Psoas muscle (tissue), 7 donors: ENCODE measurements at regions not wholly inside any gene's neighbourhood (a gene's known extent, or its start where the extent isn't known, plus 50 kb on each side); places are given as distances from the start of the nearest gene placed in this dataset.

Experiments
- ATAC-seq, 4 donors: fragments of 200-7000 bp; cut with Tn5 transposase; one replicate each; pipeline ENCODE4 v1.9.1; 2020; ENCODE audit warnings: moderate library complexity in 3 of 4, mild to moderate bottlenecking in 2 of 4
- DNase-seq, 2 donors: peaks; one replicate each; pipeline ENCODE4 v3.0.0-alpha.2; 2020
- H3K27ac ChIP-seq: fragments of 200-600 bp; one replicate; pipeline ENCODE4 v1.8.0; 2022
- H3K27me3 ChIP-seq, 3 donors: fragments of 200-600 bp in 1 of 3; one replicate each; pipeline versions ENCODE4 v1.6.1 to v1.8.0; 2013 to 2022; ENCODE audit warnings: low read length in 2 of 3, mild to moderate bottlenecking in 2 of 3, moderate library complexity in 1 of 3; ENCODE audit not compliant: insufficient read depth in 3 of 3
- H3K36me3 ChIP-seq, 2 donors: fragments of 200-600 bp in 1 of 2; one replicate each; pipeline versions ENCODE4 v1.6.1 to v1.8.0; 2013 to 2022; ENCODE audit warnings: low read depth in 1 of 2, mild to moderate bottlenecking in 1 of 2, moderate library complexity in 1 of 2; ENCODE audit not compliant: insufficient read depth in 1 of 2
- H3K4me1 ChIP-seq: fragments of 200-600 bp; one replicate; pipeline ENCODE4 v1.8.0; 2022
- H3K4me3 ChIP-seq: fragments of 200-600 bp; one replicate; pipeline ENCODE4 v1.8.0; 2022; ENCODE audit warnings: mild to moderate bottlenecking
- H3K9me3 ChIP-seq: fragments of 200-600 bp; one replicate; pipeline ENCODE4 v1.8.0; 2022
- WGBS, 3 donors: extraction: QIAGEN DNeasy Blood & Tissue Kit; methylation state at CpG; one replicate each; pipeline versions ENCODE4 v1.1.6 to v1.1.7; 2013; 5-methylcytosine and 5-hydroxymethylcytosine counted together
- intact Hi-C, 2 donors: fragments of 100-400 bp; cut with DNase I; formaldehyde crosslinking; loops; one replicate each; pipeline versions ENCODE4 v1.11.0 to v1.14.2; 2022
- TF ChIP-seq, protein P1 (sequence below): fragments of 200-600 bp; IDR thresholded peaks from one replicate; pipeline ENCODE4 v1.8.0; 2022; ENCODE audit warnings: antibody characterized with exemption
- donor health status: healthy with polysubstance abuse.
- donor health status: DM: no; HTN: no; CAD: no; lungs with moderate emphysema.
- donor health status: Bipolar disorder and iron deficiency.
- donor health status: healthy.
- donor health status: DM: yes; HTN: yes; CAD: no.
- donor health status: DM: no; HTN: no; CAD: no.
- donor health status: DM: yes; HTN: yes; CAD: no.

DNA sequence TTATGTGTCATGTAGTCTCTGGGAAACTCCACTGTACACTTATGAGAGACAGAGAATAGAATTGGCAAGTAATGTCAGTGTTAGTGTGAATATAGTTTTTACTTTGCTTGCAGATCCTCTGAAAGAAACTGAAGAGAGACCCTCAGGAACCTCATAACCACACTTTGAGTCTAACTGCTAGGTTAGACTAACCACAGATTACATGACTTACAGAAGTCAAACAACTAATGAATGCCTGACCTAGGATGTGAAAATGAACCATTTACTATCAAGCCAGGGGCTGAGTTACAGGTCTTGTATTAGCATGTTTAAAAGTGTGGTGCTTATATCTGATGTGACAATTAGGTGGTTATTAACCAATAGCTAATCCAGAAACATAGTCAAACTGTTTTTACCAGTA is 280.4 kb upstream of the LRATD1 start:
- Histone ChIP-seq H3K4me1 (no peaks in the 10 kb centered on the region), H3K36me3 (no peaks in the 10 kb centered on the region), H3K4me3 (no peak overlapping the region), H3K27ac (no peak overlapping the region), H3K27me3 (no peaks in the 10 kb centered on the region), H3K9me3 (no peaks in the 10 kb centered on the region)
- intact Hi-C loops, result no loop called here
- DNase-seq, result no peak
- TF ChIP-seq, protein P1, sequence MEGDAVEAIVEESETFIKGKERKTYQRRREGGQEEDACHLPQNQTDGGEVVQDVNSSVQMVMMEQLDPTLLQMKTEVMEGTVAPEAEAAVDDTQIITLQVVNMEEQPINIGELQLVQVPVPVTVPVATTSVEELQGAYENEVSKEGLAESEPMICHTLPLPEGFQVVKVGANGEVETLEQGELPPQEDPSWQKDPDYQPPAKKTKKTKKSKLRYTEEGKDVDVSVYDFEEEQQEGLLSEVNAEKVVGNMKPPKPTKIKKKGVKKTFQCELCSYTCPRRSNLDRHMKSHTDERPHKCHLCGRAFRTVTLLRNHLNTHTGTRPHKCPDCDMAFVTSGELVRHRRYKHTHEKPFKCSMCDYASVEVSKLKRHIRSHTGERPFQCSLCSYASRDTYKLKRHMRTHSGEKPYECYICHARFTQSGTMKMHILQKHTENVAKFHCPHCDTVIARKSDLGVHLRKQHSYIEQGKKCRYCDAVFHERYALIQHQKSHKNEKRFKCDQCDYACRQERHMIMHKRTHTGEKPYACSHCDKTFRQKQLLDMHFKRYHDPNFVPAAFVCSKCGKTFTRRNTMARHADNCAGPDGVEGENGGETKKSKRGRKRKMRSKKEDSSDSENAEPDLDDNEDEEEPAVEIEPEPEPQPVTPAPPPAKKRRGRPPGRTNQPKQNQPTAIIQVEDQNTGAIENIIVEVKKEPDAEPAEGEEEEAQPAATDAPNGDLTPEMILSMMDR, result no peak
- ATAC-seq, result no peak

DNA sequence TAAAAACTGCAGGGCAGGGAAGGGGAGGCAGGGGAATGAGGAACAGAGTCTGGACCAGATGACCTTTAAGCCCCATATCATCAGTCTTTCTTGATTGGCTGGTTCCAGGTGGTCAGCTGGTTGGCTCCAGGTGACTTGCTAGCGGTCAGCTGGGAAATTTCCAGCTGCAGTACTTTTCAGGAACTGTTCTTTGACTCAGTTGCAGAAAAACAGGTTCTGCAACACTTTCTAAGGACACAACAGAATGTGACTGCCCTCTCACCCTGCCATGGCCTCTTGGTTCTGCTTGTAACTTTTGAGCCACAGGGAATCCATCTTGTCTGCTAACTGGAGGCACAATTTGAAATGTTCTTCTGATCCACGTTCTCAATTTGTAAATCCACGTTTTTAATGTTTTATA is 278.3 kb upstream of the LRATD1 start:
- WGBS, 3 donors, result 74 to 87% (median 83%) methylated on average over 3 of the region's 3 CpGs
- ATAC-seq (no peak), DNase-seq (no peak)
- Histone ChIP-seq H3K4me3 (no peak overlapping the region), H3K4me1 (no peaks in the 10 kb centered on the region), H3K9me3 (no peaks in the 10 kb centered on the region), H3K27ac (no peak overlapping the region), H3K36me3 (no peaks in the 10 kb centered on the region), H3K27me3 (no peaks in the 10 kb centered on the region)
- TF ChIP-seq, protein P1, result no peak
- intact Hi-C loops, result no loop called here

DNA sequence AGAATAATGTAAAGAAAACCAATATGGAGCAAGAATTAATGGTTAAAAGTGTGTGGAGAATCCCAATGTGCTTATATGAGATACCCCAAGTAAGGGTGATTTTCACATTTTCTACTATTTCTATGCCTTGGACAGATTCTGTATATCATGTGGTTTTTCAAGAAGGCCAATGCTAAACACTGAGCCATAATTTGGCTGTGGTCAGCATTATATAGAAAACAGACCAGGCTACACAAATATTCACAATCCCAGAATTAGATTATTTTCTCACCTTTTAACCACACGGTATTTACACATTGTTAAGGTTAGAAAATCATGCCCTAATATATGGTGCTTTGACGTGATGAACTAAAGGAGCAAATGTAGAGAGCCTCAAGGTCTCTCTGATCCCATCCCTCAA is 277.4 kb upstream of the LRATD1 start:
- WGBS, 3 donors, result 76 to 89% (median 82%) methylated on average over 2 of the region's 2 CpGs
- no peak for DNase-seq
- Histone ChIP-seq H3K27me3 (no peaks in the 10 kb centered on the region), H3K27ac (no peak overlapping the region), H3K4me3 (no peak overlapping the region), H3K9me3 (no peaks in the 10 kb centered on the region), H3K4me1 (no peaks in the 10 kb centered on the region), H3K36me3 (no peaks in the 10 kb centered on the region)
- TF ChIP-seq, protein P1, result no peak
- intact Hi-C loops, result no loop called here
- no peak for ATAC-seq

DNA sequence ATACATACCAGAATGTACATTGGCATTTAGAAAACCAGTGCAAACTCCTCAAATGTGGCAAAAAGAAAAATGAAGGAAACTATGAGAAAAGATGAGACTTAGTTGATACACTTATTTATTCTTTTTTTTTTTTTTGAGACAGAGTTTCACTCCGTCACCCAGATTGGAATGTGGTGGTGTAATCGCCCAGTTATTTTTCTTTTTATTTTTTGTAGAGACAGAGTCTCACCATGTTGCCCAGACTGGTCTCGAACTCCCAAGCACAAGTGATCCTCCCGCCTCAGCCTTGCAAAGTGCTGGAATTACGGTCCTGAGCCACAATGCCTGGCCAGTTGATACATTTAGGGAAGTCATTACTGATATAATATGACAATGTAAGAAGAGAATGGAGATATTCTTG is 274.2 kb upstream of the LRATD1 start:
- Histone ChIP-seq H3K27ac (no peak overlapping the region), H3K9me3 (no peaks in the 10 kb centered on the region), H3K36me3 (no peaks in the 10 kb centered on the region), H3K4me3 (no peak overlapping the region), H3K4me1 (no peaks in the 10 kb centered on the region), H3K27me3 (no peaks in the 10 kb centered on the region)
- ATAC-seq (no peak), DNase-seq (no peak)
- 52 to 69% (median 61%) methylated on average over 5 of the region's 5 CpGs for WGBS, 3 donors
- TF ChIP-seq, protein P1, result no peak
- intact Hi-C loops, result no loop called here

DNA sequence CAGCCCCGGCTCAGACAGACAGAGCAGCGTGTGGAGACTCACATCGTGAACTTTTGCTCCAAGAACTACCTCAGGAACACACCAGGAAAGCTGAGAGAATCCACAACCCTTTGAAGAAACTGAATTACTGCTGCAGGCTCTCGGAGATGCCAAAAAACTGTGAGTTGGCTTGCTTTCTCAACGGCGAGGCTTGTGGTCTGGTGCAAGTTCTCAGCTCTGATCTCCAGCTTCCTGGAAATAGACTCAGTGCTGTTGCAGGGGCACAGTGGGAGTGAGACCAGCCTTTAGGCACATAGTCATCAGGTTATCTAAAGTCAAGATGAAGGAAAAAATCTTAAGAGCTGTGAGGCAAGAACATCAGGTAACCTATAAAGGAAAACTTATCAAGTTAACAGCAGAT is 273.7 kb upstream of the LRATD1 start:
- Histone ChIP-seq H3K9me3 (no peaks in the 10 kb centered on the region), H3K27ac (no peak overlapping the region), H3K4me1 (no peaks in the 10 kb centered on the region), H3K4me3 (no peak overlapping the region), H3K36me3 (no peaks in the 10 kb centered on the region), H3K27me3 (no peaks in the 10 kb centered on the region)
- ATAC-seq, result no peak
- intact Hi-C loops, result no loop called here
- DNase-seq, result no peak
- WGBS, 3 donors, result 71 to 81% (median 72%) methylated on average over 6 of the region's 6 CpGs
- TF ChIP-seq, protein P1, result no peak
